Transverse colon (tissue), 4 donors: ENCODE measurements at regions not wholly inside any gene's neighbourhood (a gene's known extent, or its start where the extent isn't known, plus 50 kb on each side); places are given as distances from the start of the nearest gene placed in this dataset.

Experiments used
- DNase-seq: peaks from one replicate; pipeline ENCODE4 v3.0.0-alpha.2; 2019
- H3K27ac ChIP-seq, 4 donors: fragments of 200-600 bp; sonication (generic); 2 replicates each; pipeline ENCODE4 v1.5.1; 2016 to 2018; ENCODE audit warnings: inconsistent platforms in 4 of 4
- H3K27me3 ChIP-seq: fragments of 200-600 bp; sonication (generic); 2 replicates; pipeline ENCODE4 v1.5.1; 2017; ENCODE audit warnings: inconsistent platforms
- H3K36me3 ChIP-seq, 4 donors: fragments of 200-600 bp; sonication (generic); 2 replicates each; pipeline ENCODE4 v1.5.1; 2017 to 2019; ENCODE audit warnings: inconsistent platforms in 4 of 4
- H3K4me1 ChIP-seq, 4 donors: fragments of 200-600 bp; sonication (generic); 2 replicates each; pipeline ENCODE4 v1.5.1; 2017 to 2020; ENCODE audit warnings: inconsistent platforms in 4 of 4
- H3K4me3 ChIP-seq, 4 donors: fragments of 200-600 bp; sonication (generic); 1 replicate in 1 of 4; 2 replicates in 3 of 4; pipeline versions ENCODE4 v1.5.1 to v1.6.1; 2017 to 2019; ENCODE audit warnings: inconsistent platforms in 4 of 4
- H3K9me3 ChIP-seq, 2 donors: fragments of 200-600 bp; sonication (generic); 2 replicates each; pipeline ENCODE4 v1.5.1; 2017 to 2019; ENCODE audit warnings: inconsistent platforms in 2 of 2
- EP300 ChIP-seq: sonication (generic); formaldehyde crosslinking; IDR thresholded peaks from one replicate; pipeline ENCODE4 v1.6.1; 2017; ENCODE audit warnings: antibody characterized with exemption, low read depth
- POLR2A ChIP-seq: fragments of 450-650 bp; IDR thresholded peaks from one replicate; pipeline ENCODE4 v1.6.1; 2016; ENCODE audit warnings: antibody characterized with exemption, mild to moderate bottlenecking, moderate library complexity
- POLR2AphosphoS5 ChIP-seq, 3 donors: sonication (generic); formaldehyde crosslinking; IDR thresholded peaks; one replicate each; pipeline ENCODE4 v1.6.1; 2016; ENCODE audit warnings: antibody characterized with exemption in 3 of 3
- WGBS, 2 donors: methylation state at CpG; one replicate each; pipeline ENCODE4 v1.1.5; 2018; ENCODE audit warnings: low coverage in 1 of 2; 5-methylcytosine and 5-hydroxymethylcytosine counted together
- in situ Hi-C, 4 donors: fragments of 200-750 bp; cut with MboI; loops; one replicate each; pipeline versions ENCODE4 v1.15.0 to v1.15.1; 2017; ENCODE audit warnings: low sequenced_read_pairs in 3 of 4, low pct_ligation_motif_present in 1 of 4, low pct_unique_long_range_greater_than_20kb in 1 of 4
- intact Hi-C: fragments of 100-400 bp; cut with DNase I; formaldehyde crosslinking; loops from one replicate; pipeline ENCODE4 v1.15.1; 2023; ENCODE audit warnings: low total_unique reads
- TF ChIP-seq, protein P1 (sequence below), 5 experiments: fragments of 200-600 bp in 3 of 5; fragments of 450-650 bp in 2 of 5; sonication (generic) in 3 of 5; IDR thresholded peaks; 1 replicate in 2 of 5; 2 replicates in 3 of 5; pipeline ENCODE4 v1.5.1; 2016 to 2017; ENCODE audit warnings: antibody characterized with exemption in 5 of 5, inconsistent platforms in 3 of 5, mild to moderate bottlenecking in 2 of 5, moderate library complexity in 1 of 5

DNA sequence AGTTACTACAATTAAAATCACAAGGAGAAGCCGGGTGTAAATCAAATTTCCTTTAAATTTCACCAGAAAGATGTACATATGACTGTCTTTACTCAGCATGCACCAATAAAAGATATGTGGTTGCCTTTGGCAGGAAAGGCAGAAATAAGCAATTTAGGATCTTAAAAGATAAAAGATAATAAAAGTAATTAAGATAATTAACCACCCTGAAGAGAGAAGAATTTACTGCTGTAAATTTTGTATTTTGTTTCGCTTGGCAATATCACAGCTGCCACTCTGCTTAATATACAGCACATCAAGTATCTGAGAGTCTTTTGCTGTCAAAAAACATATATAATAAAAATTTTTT lies 411.9 kb downstream of the MN1 start:
- intact Hi-C loops = no loop called here
- in situ Hi-C loops = no loop called here

DNA sequence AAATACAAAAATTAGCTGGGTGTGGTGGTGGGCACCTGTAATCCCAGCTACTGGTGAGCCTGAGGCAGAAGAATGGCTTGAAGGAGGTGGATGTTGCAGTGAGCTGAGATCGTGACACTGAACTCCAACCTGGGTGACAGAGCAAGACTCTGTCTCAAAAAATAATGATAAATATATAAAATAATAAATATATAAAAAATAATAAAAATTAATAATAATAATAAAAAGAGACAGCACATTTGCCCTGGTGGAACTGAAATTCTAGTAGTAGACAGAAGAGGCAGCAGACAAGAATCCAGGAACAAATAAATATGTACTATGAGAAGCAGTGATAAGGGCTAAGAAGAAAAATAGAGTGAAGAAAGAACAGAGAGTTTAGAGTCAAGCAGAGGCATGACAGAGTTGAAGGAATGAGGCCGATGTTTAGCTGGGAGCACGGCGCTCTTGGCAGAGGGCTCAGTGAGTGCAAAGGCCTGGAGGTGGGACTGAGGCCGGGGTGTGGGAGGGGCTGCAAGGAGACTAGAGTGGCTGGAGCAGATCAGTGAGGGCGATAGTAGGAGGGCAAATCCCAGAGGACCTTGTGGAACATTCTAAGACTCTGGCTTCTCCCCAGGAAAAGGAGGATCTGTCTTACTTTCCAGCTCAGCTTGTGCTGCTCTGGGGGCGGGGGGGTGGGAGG lies 410.3 kb downstream of the MN1 start:
- H3K9me3 ChIP-seq = no peaks in the 10 kb centered on the region
- intact Hi-C loops (no loop called here), in situ Hi-C loops (no loop called here)
- H3K27me3 ChIP-seq = peaks cover 6% of the 10 kb centered on the region
- no peaks in the 10 kb centered on the region for H3K4me1 ChIP-seq
- H3K4me3 ChIP-seq = no peak overlapping the region
- no peaks in the 10 kb centered on the region for H3K36me3 ChIP-seq
- DNase-seq = no peak
- 52 to 53% methylated on average over 5 to 7 of the region's 7 CpGs for WGBS, 2 donors
- no peak for TF ChIP-seq EP300
- TF ChIP-seq POLR2A = no peak
- no peak for TF ChIP-seq POLR2AphosphoS5 (IDR thresholded peaks at IDR 0.05)
- TF ChIP-seq, protein P1, sequence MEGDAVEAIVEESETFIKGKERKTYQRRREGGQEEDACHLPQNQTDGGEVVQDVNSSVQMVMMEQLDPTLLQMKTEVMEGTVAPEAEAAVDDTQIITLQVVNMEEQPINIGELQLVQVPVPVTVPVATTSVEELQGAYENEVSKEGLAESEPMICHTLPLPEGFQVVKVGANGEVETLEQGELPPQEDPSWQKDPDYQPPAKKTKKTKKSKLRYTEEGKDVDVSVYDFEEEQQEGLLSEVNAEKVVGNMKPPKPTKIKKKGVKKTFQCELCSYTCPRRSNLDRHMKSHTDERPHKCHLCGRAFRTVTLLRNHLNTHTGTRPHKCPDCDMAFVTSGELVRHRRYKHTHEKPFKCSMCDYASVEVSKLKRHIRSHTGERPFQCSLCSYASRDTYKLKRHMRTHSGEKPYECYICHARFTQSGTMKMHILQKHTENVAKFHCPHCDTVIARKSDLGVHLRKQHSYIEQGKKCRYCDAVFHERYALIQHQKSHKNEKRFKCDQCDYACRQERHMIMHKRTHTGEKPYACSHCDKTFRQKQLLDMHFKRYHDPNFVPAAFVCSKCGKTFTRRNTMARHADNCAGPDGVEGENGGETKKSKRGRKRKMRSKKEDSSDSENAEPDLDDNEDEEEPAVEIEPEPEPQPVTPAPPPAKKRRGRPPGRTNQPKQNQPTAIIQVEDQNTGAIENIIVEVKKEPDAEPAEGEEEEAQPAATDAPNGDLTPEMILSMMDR (IDR thresholded peaks at IDR 0.05) = no peak
- no peak overlapping the region for H3K27ac ChIP-seq

More for the DNA sequence above, 411.9 kb downstream of the MN1 start:
- H3K4me3 ChIP-seq = no peak overlapping the region
- 33 to 60% methylated on average over 2 of the region's 2 CpGs for WGBS, 2 donors
- peaks cover 9% of the 10 kb centered on the region for H3K27me3 ChIP-seq
- H3K4me1 ChIP-seq = no peaks in the 10 kb centered on the region
- H3K27ac ChIP-seq = no peak overlapping the region
- no peaks in the 10 kb centered on the region for H3K36me3 ChIP-seq
- no peak for DNase-seq
- H3K9me3 ChIP-seq = no peaks in the 10 kb centered on the region
- no peak for TF ChIP-seq EP300
- TF ChIP-seq, protein P1 (IDR thresholded peaks at IDR 0.05) = no peak
- TF ChIP-seq POLR2AphosphoS5 (IDR thresholded peaks at IDR 0.05) = no peak
- no peak for TF ChIP-seq POLR2A

DNA sequence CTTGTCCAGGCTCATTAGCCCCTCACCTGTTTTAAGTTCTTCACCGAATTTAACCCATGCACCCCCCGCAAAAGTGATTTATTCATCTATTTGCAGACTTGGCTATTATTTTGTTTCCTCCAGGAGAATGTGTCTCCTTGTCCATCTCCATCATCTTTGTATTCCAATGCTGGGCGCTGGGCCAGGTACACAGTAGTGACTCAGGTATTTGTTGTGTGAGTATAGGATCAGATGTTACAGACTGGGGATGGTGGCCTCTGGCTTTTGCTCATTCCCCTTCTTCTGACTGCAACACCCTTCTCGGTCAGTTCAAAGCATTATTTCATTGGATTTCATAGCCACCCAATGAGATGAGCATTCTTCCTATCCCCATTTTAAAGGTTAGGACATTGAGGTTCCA lies 408.2 kb downstream of the MN1 start:
- Histone ChIP-seq H3K27ac (no peak overlapping the region), H3K36me3 (no peaks in the 10 kb centered on the region), H3K4me3 (no peak overlapping the region), H3K9me3 (no peaks in the 10 kb centered on the region), H3K4me1 (no peaks in the 10 kb centered on the region), H3K27me3 (no peaks in the 10 kb centered on the region)
- TF ChIP-seq POLR2AphosphoS5 (IDR thresholded peaks at IDR 0.05) (no peak), EP300 (no peak), POLR2A (no peak)
- TF ChIP-seq, protein P1 (IDR thresholded peaks at IDR 0.05) = no peak
- intact Hi-C loops (no loop called here), in situ Hi-C loops (no loop called here)
- no peak for DNase-seq
- WGBS, 2 donors = 85 to 90% methylated on average over 2 to 4 of the region's 4 CpGs

DNA sequence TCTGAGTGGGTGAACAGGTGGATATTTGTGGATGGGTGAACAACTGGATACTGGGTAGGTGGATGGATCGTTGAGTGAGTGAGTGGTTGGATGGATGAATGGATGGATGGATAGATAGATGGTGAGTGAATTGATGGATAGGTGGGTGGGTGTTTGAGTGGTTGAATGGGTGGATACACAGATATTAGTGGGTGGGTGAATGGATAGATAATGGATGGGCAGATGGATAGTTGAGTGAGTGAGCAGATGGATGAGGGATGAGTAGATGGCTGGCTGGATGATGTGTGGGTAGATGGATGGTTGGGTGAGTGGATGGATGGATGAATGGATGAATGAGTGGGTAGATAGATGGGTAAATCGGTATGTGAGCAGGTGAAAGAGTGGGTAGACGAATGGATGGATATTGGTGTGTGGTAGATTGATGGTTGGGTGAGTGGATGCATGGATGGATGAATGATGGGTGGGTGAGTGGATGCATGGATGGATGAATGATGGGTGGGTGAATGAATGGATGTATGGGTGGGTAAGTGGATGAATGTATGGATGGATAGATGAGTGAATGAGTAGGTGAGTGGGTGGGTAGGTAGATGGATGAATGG lies 406.7 kb downstream of the MN1 start:
- H3K27me3 ChIP-seq = peaks cover 12% of the 10 kb centered on the region
- WGBS, 2 donors = 82 to 84% methylated on average over 3 of the region's 3 CpGs
- TF ChIP-seq EP300 = no peak
- no peaks in the 10 kb centered on the region for H3K36me3 ChIP-seq
- DNase-seq = no peak
- no peak overlapping the region for H3K4me3 ChIP-seq
- H3K9me3 ChIP-seq = no peaks in the 10 kb centered on the region
- H3K4me1 ChIP-seq = no peaks in the 10 kb centered on the region
- no peak overlapping the region for H3K27ac ChIP-seq
- in situ Hi-C loops (no loop called here), intact Hi-C loops (no loop called here)
